DMS53 treated with DMSO at 0.1 percent for 48 hours (cell line): ENCODE measurements at regions not wholly inside any gene's neighbourhood (a gene's known extent, or its start where the extent isn't known, plus 50 kb on each side); places are given as distances from the start of the nearest gene placed in this dataset.
"Not testable (repeated sequence)": the region's sequence is repeated elsewhere in the genome, so short reads cannot be mapped to it uniquely, and the experiment has no call there.

ENCODE experiments used
- DNase-seq: peaks from one replicate; lab custom pipeline; 2025; ENCODE audit not compliant: unreplicated experiment; lab: John Stamatoyannopoulos, UW

- DNase-seq = no peak
Observed at GRCh38 chr7:115654384-115655214, 376.0 kb downstream of the TFEC start.

- DNase-seq = no peak
Observed at GRCh38 chr7:115649429-115649828, 381.1 kb downstream of the TFEC start.

GRCh38 chr7:115647712-115648111 lies 382.9 kb downstream of the TFEC start:
- no peak for DNase-seq

GRCh38 chr7:115642194-115642593 lies 388.4 kb downstream of the TFEC start:
- DNase-seq = no peak

- no peak for DNase-seq
Observed at GRCh38 chr7:115638853-115639252, 391.7 kb downstream of the TFEC start.

- no peak for DNase-seq
Observed at GRCh38 chr7:115637128-115637527, 393.4 kb downstream of the TFEC start.

- DNase-seq = no peak
Observed at GRCh38 chr7:115635876-115636275, 394.7 kb downstream of the TFEC start.

GRCh38 chr7:115635376-115635775 lies 395.2 kb downstream of the TFEC start:
- peak; percentile 8 for DNase-seq

- DNase-seq = peak; percentile 98
Observed at GRCh38 chr7:115634633-115635032, 395.9 kb downstream of the TFEC start.

GRCh38 chr7:115632636-115633035 lies 397.9 kb downstream of the TFEC start:
- DNase-seq = no peak

- DNase-seq = no peak
Observed at GRCh38 chr7:115631782-115632181, 398.8 kb downstream of the TFEC start.

- DNase-seq = no peak
Observed at GRCh38 chr7:115630049-115630448, 400.5 kb downstream of the TFEC start.

- DNase-seq = no peak
Observed at GRCh38 chr7:115618676-115619075, 411.9 kb downstream of the TFEC start.

GRCh38 chr7:115613836-115614235 lies 416.7 kb downstream of the TFEC start:
- DNase-seq = no peak

GRCh38 chr7:115603416-115603815 lies 427.1 kb downstream of the TFEC start:
- no peak for DNase-seq

- no peak for DNase-seq
Observed at GRCh38 chr7:115600207-115600606, 430.4 kb downstream of the TFEC start.

- not testable (repeated sequence) for DNase-seq
Observed at GRCh38 chr7:115599184-115599583, 431.4 kb downstream of the TFEC start.

- not testable (repeated sequence) for DNase-seq
Observed at GRCh38 chr7:115597220-115597619, 433.3 kb downstream of the TFEC start.

GRCh38 chr7:115593111-115593510 lies 437.5 kb downstream of the TFEC start:
- no peak for DNase-seq

GRCh38 chr7:115585015-115585718 lies 445.4 kb downstream of the TFEC start:
- DNase-seq = peak; percentile 39

- DNase-seq = no peak
Observed at GRCh38 chr7:115582956-115583355, 447.6 kb downstream of the TFEC start.

GRCh38 chr7:115578576-115578975 lies 452.0 kb downstream of the TFEC start:
- DNase-seq = no peak
